Fibroblast of villous mesenchyme (primary cell): ENCODE measurements at regions not wholly inside any gene's neighbourhood (a gene's known extent, or its start where the extent isn't known, plus 50 kb on each side); places are given as distances from the start of the nearest gene placed in this dataset.

ENCODE experiments used
- DNase-seq: peaks from one replicate; pipeline ENCODE4 v3.0.0-alpha.2; 2010; ENCODE audit warnings: low read depth
- H3K4me3 ChIP-seq: 2 replicates; pipeline ENCODE4 v1.5.1; 2011; ENCODE audit warnings: low read depth, mild to moderate bottlenecking, low read length
- TF ChIP-seq, protein P1 (sequence below): IDR thresholded peaks from 2 replicates; pipeline ENCODE4 v1.5.1; 2012; ENCODE audit warnings: low read depth, mild to moderate bottlenecking, low read length; ENCODE audit not compliant: insufficient read depth

DNA sequence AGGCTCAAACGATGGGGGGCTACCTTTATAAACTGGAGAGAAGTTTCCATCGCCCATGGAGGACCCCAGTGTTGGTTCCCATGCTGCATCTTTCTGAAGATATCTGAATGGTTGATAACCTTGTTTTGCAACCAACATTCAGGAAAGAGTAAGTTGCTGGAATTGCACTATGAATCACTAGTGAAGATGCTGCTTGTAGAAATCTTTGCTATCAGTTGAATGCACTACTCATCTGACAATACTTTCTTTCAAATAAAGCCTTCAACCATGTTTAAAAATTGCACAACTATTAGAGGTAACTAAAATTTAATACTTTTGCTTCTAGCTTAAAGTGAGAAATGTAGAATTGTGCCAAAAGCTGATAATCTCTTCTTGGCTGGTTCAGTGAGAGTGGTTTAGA is 86.8 kb upstream of the HIVEP3 start:
- no peak overlapping the region for H3K4me3 ChIP-seq
- DNase-seq, result no peak
- TF ChIP-seq, protein P1, sequence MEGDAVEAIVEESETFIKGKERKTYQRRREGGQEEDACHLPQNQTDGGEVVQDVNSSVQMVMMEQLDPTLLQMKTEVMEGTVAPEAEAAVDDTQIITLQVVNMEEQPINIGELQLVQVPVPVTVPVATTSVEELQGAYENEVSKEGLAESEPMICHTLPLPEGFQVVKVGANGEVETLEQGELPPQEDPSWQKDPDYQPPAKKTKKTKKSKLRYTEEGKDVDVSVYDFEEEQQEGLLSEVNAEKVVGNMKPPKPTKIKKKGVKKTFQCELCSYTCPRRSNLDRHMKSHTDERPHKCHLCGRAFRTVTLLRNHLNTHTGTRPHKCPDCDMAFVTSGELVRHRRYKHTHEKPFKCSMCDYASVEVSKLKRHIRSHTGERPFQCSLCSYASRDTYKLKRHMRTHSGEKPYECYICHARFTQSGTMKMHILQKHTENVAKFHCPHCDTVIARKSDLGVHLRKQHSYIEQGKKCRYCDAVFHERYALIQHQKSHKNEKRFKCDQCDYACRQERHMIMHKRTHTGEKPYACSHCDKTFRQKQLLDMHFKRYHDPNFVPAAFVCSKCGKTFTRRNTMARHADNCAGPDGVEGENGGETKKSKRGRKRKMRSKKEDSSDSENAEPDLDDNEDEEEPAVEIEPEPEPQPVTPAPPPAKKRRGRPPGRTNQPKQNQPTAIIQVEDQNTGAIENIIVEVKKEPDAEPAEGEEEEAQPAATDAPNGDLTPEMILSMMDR, result no peak

DNA sequence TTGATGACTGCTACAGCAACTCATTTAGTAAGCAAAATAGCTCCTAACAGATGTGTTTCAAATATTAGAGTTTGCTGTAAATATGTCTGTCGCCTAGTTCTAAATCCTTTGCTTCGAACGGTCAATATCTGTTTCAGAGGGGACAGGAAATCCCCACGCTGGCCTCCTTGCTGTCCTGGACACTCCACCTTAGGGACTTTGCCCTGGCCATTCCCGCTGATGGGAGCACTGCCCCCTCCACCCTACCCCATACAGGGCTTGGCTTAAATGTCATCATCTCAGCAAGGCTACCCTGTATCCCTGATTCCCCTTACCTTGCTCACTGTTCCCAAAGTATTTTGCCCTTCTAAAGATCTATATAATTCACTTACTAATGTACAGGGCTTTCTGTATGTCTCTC is 86.1 kb upstream of the HIVEP3 start:
- no peak overlapping the region for H3K4me3 ChIP-seq

GRCh38 chr1:42004322-42004721 is 85.6 kb upstream of the HIVEP3 start:
- no peak for DNase-seq
- no peak overlapping the region for H3K4me3 ChIP-seq
- TF ChIP-seq, protein P1, result no peak

More for the DNA sequence above, 86.1 kb upstream of the HIVEP3 start:
- no peak for DNase-seq
- TF ChIP-seq, protein P1, result no peak

DNA sequence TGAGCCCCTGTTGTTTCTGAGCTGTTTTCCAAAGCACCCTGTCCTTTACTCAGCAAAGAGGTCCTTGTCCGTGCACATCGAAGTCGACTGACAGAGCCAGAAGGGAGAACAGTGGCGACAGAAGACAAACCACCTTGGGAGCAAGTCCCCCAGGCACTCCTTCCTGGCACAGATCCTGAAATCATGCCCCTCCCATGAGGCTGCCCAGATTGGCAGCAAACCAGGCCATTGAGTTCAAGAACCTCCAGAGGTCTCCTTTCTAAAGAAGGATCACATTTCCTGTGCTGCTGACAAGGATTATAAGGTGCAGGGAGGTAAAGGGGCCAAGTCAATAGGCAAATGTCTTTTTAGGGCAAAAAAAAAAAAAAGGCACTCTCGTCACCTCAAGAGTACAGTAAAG is 84.7 kb upstream of the HIVEP3 start:
- TF ChIP-seq, protein P1, result no peak
- no peak for DNase-seq
- no peak overlapping the region for H3K4me3 ChIP-seq

DNA sequence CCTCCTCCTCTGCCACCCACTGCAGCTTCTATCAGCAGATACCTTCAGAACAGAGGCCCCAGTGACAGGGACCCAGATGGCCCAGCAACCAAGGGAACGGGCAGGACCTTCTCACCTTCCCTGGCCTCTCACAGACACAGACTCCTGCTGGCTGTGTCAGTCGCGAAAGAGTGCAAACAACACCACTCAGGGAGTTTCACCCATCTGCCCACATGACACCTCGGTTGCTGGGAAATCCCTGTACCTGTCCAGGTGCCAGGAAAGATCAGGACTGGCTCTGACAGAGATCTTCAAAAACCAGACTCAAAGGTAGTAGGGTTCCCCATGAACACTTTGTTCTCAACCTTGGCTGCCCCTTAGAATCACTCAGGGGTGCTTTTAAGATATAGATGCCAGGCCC is 83.5 kb upstream of the HIVEP3 start:
- TF ChIP-seq, protein P1, result no peak
- no peak for DNase-seq
- H3K4me3 ChIP-seq, result no peak overlapping the region

DNA sequence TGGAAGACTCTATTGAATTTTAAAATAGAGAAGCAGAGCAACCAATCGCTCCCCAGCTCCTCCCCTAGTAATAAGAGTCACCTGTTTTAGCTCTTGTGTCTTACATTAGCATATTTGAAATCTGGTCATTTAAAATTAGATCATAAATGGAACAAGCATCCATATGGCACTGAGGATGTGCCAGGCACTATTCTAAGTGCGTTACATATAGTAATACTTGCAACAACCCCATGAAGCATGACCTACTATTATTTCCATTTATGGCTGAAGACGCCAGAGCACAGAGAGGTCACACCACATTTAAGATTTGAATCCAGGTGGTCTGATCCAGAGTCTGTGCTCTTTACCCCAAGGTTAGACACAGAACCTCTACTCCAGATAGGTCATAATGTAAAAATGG is 82.0 kb upstream of the HIVEP3 start:
- no peak for DNase-seq
- TF ChIP-seq, protein P1, result no peak
- no peak overlapping the region for H3K4me3 ChIP-seq

DNA sequence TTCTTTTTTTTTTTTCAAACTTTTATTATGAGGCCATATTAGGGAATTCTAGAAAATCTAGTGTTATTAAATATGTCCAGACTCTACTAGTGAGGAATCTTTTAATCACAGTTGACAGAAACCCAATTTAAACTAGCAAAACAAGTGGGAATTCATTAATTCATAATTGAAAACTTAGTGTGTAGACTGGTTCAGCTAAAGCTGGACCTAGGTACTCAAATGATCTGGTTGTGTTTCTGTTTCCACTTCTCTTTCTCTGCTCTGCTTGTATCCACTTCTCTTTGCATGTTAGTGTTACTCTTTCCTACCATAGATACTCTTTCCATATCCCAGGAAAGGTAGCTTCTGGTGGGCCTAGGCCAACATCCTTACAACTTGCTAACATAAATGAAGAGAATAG is 81.2 kb upstream of the HIVEP3 start:
- TF ChIP-seq, protein P1, result no peak
- no peak overlapping the region for H3K4me3 ChIP-seq
- DNase-seq, result no peak
